ENCODE measurements at regions not wholly inside any gene's neighbourhood (a gene's known extent, or its start where the extent isn't known, plus 50 kb on each side); places are given as distances from the start of the nearest gene placed in this dataset.
"Not testable (repeated sequence)": the region's sequence is repeated elsewhere in the genome, so short reads cannot be mapped to it uniquely, and the experiment has no call there.

GRCh38 chr5:148880197-148880596, 53.8 kb downstream of the ADRB2 start:
- DNase-seq: no peak

GRCh38 chr5:148880696-148881095, 54.3 kb downstream of the ADRB2 start:
- no peak for DNase-seq

- no peak for DNase-seq
These were observed 55.9 kb downstream of the ADRB2 start for GRCh38 chr5:148882332-148882731.

GRCh38 chr5:148884339-148885020, 58.1 kb downstream of the ADRB2 start:
- no peak for DNase-seq

GRCh38 chr5:148887123-148887881, 60.9 kb downstream of the ADRB2 start:
- no peak for DNase-seq

GRCh38 chr5:148889936-148890335, 63.5 kb downstream of the ADRB2 start:
- DNase-seq: not testable (repeated sequence)

GRCh38 chr5:148895441-148895840, 69.0 kb downstream of the ADRB2 start:
- not testable (repeated sequence) for DNase-seq

- no peak for DNase-seq
These were observed 71.4 kb downstream of the ADRB2 start for GRCh38 chr5:148897842-148898241.

- DNase-seq: no peak
These were observed 72.1 kb downstream of the ADRB2 start for GRCh38 chr5:148898413-148899075.

GRCh38 chr5:148899993-148900392, 73.6 kb downstream of the ADRB2 start:
- DNase-seq: no peak

- no peak for DNase-seq
These were observed 76.1 kb downstream of the ADRB2 start for GRCh38 chr5:148902478-148902877.

GRCh38 chr5:148903587-148903986, 77.2 kb downstream of the ADRB2 start:
- no peak for DNase-seq

- DNase-seq: no peak
These were observed 78.0 kb downstream of the ADRB2 start for GRCh38 chr5:148904440-148904839.

- DNase-seq: no peak
These were observed 79.1 kb downstream of the ADRB2 start for GRCh38 chr5:148905541-148905940.

GRCh38 chr5:148906968-148907367, 80.6 kb downstream of the ADRB2 start:
- DNase-seq: no peak

GRCh38 chr5:148909040-148909439, 82.6 kb downstream of the ADRB2 start:
- no peak for DNase-seq

GRCh38 chr5:148909766-148910165, 83.4 kb downstream of the ADRB2 start:
- DNase-seq: no peak

- DNase-seq: no peak
These were observed 83.8 kb downstream of the ADRB2 start for GRCh38 chr5:148910216-148910615.

GRCh38 chr5:148910686-148911361, 84.4 kb downstream of the ADRB2 start:
- no peak for DNase-seq

- no peak for DNase-seq
These were observed 85.0 kb downstream of the ADRB2 start for GRCh38 chr5:148911386-148911785.

- DNase-seq: no peak
These were observed 85.7 kb downstream of the ADRB2 start for GRCh38 chr5:148912146-148912545.

GRCh38 chr5:148912714-148913398, 86.4 kb downstream of the ADRB2 start:
- no peak for DNase-seq

- no peak for DNase-seq
These were observed 87.1 kb downstream of the ADRB2 start for GRCh38 chr5:148913493-148913892.

Data from activated CD4-positive, alpha-beta T cell treated with anti-CD3 and anti-CD28 coated beads, Interleukin-2, amount 50 U/mL, for 48 hours (primary cell).